ENCODE measurements at regions not wholly inside any gene's neighbourhood (a gene's known extent, or its start where the extent isn't known, plus 50 kb on each side); places are given as distances from the start of the nearest gene placed in this dataset.

DNA sequence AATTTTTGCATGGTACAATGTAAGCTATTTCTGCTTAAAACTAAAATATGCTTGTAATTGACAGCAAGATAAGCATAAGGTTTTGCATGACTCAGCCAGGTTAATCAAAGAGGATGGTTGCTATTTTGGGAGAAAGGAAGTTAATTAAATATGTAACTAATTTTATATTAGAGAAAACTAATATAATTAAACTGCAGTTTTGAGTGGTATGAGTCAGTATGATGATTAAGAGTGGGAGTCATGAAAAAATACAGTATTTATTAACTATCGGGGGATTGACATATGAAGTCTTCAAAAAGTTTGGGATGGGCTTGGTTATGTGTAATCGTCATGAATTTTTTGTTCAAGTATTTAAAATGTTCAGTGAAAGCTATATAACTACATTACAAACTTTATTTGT lies 54.0 kb upstream of the CDK20 start:
- no peak for TF ChIP-seq POLR2A (IDR thresholded peaks at IDR 0.05)
- TF ChIP-seq, protein P1, sequence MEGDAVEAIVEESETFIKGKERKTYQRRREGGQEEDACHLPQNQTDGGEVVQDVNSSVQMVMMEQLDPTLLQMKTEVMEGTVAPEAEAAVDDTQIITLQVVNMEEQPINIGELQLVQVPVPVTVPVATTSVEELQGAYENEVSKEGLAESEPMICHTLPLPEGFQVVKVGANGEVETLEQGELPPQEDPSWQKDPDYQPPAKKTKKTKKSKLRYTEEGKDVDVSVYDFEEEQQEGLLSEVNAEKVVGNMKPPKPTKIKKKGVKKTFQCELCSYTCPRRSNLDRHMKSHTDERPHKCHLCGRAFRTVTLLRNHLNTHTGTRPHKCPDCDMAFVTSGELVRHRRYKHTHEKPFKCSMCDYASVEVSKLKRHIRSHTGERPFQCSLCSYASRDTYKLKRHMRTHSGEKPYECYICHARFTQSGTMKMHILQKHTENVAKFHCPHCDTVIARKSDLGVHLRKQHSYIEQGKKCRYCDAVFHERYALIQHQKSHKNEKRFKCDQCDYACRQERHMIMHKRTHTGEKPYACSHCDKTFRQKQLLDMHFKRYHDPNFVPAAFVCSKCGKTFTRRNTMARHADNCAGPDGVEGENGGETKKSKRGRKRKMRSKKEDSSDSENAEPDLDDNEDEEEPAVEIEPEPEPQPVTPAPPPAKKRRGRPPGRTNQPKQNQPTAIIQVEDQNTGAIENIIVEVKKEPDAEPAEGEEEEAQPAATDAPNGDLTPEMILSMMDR (IDR thresholded peaks at IDR 0.05 in 4 of 5, conservative IDR thresholded peaks at IDR 0.05 in 1 of 5): no peak
- Histone ChIP-seq H3K4me3 (no peak overlapping the region), H3K27ac (no peak overlapping the region), H3K27me3 (no peaks in the 10 kb centered on the region), H3K4me1 (no peaks in the 10 kb centered on the region), H3K36me3 (no peaks in the 10 kb centered on the region), H3K9me3 (no peaks in the 10 kb centered on the region)
- intact Hi-C loops (cut with DNase I; ENCODE audit: low total_unique reads) (no loop called here), in situ Hi-C loops (cut with MboI; ENCODE audit: low sequenced_read_pairs in 4 of 4) (no loop called here)
- ATAC-seq: no peak
- DNase-seq: no peak

DNA sequence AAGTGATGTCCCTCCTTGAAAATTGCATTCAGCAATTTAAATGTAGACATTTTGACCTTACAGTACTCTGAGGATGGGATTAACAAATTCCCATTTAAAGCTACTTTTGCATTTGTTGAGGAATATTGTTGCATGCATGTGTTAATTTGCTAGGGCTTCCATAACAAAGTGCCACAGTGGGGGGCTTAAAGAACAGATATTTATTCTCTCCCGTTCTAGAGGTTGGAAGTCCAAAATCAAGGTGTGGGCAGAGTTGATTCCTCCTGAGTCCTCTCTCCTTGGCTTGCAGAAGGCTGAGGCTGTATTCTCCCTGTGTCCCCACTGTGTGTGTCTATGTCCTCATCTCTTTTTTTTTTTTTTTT lies 51.8 kb upstream of the CDK20 start:
- H3K4me1 ChIP-seq: no peaks in the 10 kb centered on the region
- H3K4me3 ChIP-seq: no peak overlapping the region
- intact Hi-C loops (cut with DNase I; ENCODE audit: low total_unique reads): no loop called here
- H3K36me3 ChIP-seq: no peaks in the 10 kb centered on the region
- no peaks in the 10 kb centered on the region for H3K9me3 ChIP-seq
- ATAC-seq: no peak
- H3K27ac ChIP-seq: no peak overlapping the region
- no peaks in the 10 kb centered on the region for H3K27me3 ChIP-seq
- in situ Hi-C loops (cut with MboI; ENCODE audit: low sequenced_read_pairs in 4 of 4): no loop called here
- no peak for TF ChIP-seq POLR2A (IDR thresholded peaks at IDR 0.05)
- TF ChIP-seq, protein P1 (IDR thresholded peaks at IDR 0.05 in 4 of 5, conservative IDR thresholded peaks at IDR 0.05 in 1 of 5): no peak
- DNase-seq: no peak

DNA sequence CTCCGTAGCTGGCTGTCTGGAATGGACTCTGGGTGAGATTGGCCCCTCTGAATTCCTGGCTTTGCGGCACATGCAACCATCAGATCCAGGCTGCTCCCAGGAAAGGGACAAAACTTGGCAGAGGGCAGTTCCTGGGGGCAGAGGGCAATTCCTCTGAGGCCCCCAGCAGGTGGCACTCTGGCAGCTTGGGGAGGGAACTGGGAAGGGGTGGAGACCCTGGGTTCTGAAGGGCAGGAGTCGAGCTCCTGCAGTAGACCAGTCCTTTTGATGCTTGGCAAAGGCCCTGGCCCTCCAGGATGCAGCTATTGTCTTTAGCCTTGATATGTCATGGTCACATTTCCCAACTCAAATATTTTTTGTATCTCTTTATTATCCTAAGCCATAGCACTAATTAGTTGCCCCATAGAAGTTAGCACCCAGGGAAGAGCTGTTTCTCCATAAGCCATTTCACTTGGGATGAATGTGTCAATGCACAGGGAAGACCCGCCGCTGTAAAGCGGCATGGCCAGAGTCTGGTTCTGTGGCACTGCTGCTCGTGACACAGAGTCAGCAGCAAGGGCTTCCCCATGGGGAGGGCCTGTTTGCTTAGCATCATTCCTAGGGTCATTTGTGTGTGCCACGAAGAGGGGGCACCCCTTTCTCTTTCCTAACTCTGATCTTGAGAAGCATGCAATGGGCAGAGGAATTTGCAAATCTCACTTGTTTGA lies 51.2 kb upstream of the CDK20 start:
- Histone ChIP-seq H3K27ac (no peak overlapping the region), H3K27me3 (no peaks in the 10 kb centered on the region), H3K4me1 (no peaks in the 10 kb centered on the region), H3K4me3 (no peak overlapping the region), H3K36me3 (no peaks in the 10 kb centered on the region), H3K9me3 (no peaks in the 10 kb centered on the region)
- TF ChIP-seq, protein P1 (IDR thresholded peaks at IDR 0.05 in 4 of 5, conservative IDR thresholded peaks at IDR 0.05 in 1 of 5): no peak
- TF ChIP-seq POLR2A (IDR thresholded peaks at IDR 0.05): no peak
- intact Hi-C loops (cut with DNase I; ENCODE audit: low total_unique reads): no loop called here
- ATAC-seq: no peak
- no peak for DNase-seq
- in situ Hi-C loops (cut with MboI; ENCODE audit: low sequenced_read_pairs in 4 of 4): no loop called here

DNA sequence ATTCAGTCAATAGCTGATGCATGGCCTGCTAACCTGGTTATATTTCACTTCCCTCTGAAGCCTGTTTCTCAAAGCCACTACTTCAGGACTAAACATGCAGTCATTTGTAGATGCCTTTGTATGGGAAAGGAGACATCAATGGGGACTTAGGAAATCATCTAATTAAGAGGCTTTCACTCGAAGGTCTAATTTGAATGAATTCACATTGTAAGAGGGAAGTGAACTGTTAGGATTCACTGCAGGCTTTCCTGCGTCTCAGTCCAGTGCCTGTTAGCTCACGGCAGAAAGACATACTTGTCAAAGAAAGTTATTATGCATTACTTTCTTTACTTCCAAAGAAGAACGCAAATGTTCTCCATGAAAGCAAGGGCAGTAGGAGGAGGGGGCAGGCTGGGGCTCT lies 50.6 kb upstream of the CDK20 start:
- Histone ChIP-seq H3K9me3 (no peaks in the 10 kb centered on the region), H3K4me3 (no peak overlapping the region), H3K36me3 (no peaks in the 10 kb centered on the region), H3K4me1 (no peaks in the 10 kb centered on the region), H3K27me3 (no peaks in the 10 kb centered on the region), H3K27ac (no peak overlapping the region)
- TF ChIP-seq, protein P1 (IDR thresholded peaks at IDR 0.05 in 4 of 5, conservative IDR thresholded peaks at IDR 0.05 in 1 of 5): no peak
- TF ChIP-seq POLR2A (IDR thresholded peaks at IDR 0.05): no peak
- DNase-seq: no peak
- in situ Hi-C loops (cut with MboI; ENCODE audit: low sequenced_read_pairs in 4 of 4) (no loop called here), intact Hi-C loops (cut with DNase I; ENCODE audit: low total_unique reads) (no loop called here)
- no peak for ATAC-seq
